HG03139 (cell line): ENCODE measurements at regions not wholly inside any gene's neighbourhood (a gene's known extent, or its start where the extent isn't known, plus 50 kb on each side); places are given as distances from the start of the nearest gene placed in this dataset.
"Not testable (repeated sequence)": the region's sequence is repeated elsewhere in the genome, so short reads cannot be mapped to it uniquely, and the experiment has no call there.

Source experiments
- ATAC-seq: cut with Tn5 transposase; IDR thresholded peaks from one replicate; pipeline ENCODE4 v1.9.1; 2021; ENCODE audit not compliant: unreplicated experiment

- no peak for ATAC-seq
Observed at GRCh38 chr6:113178349-113178748, 678.8 kb upstream of the MARCKS start.

DNA sequence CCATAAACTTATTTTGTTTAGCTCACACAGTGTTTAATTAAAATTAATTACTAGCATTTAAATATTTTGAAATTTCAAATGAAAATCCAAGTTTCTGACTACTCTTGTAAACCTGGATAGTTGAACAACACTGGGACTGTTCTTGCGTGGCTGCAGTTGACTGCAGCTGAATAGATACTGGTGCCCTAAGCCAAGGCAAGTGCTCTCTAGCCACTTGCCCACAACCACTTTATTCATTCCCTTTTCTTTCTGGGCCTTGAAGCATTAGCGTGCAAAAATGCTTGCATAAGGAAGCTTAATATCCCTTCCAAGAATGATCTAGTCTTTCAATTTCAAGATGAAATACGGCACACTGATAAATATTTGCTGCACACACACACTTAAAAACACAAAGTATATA is 676.0 kb upstream of the MARCKS start:
- no peak for ATAC-seq

DNA sequence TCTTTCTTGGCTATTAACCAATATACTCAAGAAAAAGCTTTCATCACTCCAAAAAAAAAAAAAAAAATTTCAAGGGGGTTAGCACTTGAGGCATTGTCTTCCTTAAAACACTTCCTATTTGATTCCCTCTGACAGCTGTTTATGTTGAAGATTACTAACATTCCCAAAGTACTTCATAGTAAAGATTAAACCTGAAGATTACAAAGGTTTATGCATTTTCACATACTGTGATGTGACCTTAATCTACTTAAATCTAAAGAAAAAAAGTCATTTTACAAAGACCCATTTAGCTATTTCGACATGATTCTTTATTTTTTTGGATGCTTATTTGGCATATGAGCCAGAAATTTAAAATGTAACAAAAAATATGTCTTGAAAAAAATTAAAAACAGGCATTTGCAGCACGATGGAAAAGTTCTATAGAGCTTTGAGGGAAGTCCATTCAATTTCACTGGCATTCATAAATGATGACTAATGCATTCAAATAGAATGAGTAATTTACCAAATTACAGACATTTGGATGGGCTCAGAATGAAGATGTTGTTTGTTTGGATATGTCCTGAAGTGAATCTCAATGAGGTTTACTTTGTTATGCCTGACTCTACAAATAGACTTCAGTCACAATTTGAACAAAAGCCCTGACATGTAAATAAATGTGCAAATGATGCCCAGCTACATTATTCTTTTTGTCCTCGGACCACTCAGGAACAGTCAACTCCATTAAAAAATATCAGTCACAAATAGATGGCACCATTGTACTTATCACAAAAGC is 674.6 kb upstream of the MARCKS start:
- no peak for ATAC-seq

GRCh38 chr6:113184291-113184690 is 672.9 kb upstream of the MARCKS start:
- no peak for ATAC-seq

GRCh38 chr6:113184736-113185135 is 672.4 kb upstream of the MARCKS start:
- ATAC-seq: no peak

DNA sequence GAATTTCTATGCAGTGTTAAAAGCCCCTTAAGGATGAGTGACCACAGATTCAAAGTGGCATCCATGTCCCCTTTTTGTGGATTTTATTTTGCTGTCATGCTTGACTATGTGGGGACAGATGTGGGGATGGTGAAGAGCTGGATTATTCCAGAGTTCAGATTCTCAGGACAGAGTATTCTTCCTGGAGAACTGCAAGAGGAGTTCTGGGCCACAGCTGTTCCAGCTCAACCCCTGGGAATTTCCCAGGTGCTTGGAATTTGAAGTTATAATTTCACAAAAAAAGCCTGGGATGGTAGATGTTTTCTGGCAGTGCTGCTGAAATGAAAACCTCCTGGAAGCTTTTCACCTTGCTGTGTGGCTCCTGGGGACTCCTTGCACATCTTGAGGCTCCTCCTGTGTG is 671.8 kb upstream of the MARCKS start:
- ATAC-seq: no peak

- no peak for ATAC-seq
Observed at GRCh38 chr6:113187661-113188060, 669.5 kb upstream of the MARCKS start.

- ATAC-seq: no peak
Observed at GRCh38 chr6:113188962-113189361, 668.2 kb upstream of the MARCKS start.

GRCh38 chr6:113190170-113190569 is 667.0 kb upstream of the MARCKS start:
- no peak for ATAC-seq

DNA sequence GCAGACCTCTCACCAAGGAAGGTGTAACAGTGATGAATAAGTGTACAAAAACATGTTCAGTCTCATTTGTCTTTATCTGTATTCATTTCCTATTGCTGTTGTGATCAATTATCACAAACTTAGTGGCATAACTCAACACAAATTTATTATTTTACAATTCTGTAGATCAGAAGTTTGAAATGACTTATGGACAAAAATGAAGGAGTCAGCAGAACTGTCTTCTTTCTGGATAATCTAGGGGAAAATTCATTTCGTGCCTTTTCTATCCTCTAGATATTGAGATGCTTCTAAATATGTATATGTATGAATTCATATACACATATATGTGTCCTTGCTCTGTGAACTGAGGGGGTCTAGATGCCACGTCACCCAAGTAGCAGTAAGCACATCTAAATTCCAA is 663.1 kb upstream of the MARCKS start:
- no peak for ATAC-seq

- ATAC-seq: no peak
Observed at GRCh38 chr6:113202852-113203714, 654.1 kb upstream of the MARCKS start.

DNA sequence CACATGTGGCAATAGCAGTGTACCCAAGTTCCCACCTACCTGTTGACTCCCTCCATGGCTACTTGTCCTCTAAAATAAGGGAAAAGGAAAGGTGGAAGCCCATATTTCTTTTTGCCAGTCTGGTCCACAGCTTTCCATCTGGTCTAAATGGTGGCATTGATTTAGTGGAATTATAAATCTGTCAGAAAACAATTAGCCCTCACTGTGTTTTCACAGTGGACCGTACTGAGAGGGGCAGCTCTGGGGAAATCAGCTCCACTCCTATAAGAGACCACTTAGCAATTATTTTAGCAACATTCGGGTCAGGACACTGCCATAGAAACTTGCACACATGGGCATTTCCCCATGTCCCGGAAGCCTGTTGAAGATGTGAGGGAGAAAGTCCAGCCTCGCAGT is 653.4 kb upstream of the MARCKS start:
- no peak for ATAC-seq

- ATAC-seq: no peak
Observed at GRCh38 chr6:113205553-113205952, 651.6 kb upstream of the MARCKS start.

DNA sequence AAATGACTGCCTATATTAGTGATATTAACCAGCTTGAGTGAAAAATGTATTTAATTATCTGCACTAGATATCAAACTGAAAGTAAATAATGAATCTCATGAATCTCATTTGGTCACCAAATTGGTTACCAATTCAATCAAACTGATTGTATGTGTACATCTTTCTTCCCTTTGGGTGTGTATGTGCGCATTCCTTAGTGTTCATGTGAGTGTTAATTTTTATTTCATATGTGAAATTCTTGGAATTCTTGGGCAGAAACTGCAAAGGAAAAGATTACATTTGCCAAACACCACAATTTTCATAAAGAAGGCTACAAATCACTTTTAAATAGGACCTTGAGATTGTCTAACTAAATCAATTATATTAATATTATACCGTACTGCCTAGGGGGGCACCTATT is 648.4 kb upstream of the MARCKS start:
- ATAC-seq: no peak

DNA sequence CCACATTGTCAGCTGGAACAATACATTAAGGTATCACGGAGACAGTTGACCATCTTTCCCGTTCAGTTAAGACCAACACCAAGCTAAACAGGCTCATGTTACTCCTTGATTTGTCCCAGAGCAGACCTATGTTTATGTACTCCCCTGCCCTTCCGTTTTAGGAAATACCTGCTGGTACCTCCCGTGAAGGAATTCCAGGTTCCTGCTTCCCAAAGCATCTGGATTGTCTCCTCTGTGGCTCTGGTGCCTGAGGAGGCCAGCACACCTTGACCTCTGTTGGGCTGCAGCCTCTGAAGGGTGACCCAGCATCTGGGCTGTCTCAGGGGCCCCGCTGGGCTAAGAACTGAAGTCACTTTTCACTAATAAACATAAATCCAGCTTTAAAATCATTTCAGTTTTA is 647.8 kb upstream of the MARCKS start:
- no peak for ATAC-seq

GRCh38 chr6:113211170-113211569 is 646.0 kb upstream of the MARCKS start:
- no peak for ATAC-seq

DNA sequence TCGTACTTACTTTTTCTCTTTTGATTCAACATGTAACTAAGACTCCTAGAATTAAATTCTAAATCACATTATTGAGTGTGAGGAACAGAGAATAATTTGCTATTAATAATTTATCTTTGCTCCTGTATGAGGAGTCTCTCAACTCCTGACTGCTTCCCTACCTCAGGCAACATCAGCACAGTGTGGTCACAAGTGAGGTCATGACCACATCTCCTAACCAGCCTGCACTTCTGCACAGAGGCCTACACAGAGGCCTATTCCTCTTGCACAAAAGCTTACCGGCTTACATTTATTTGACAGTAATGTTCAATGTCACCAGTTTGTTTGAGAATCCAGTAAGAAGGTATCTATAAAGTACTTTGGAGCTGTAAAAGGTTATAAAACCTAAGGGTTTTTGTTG is 637.4 kb upstream of the MARCKS start:
- no peak for ATAC-seq

- no peak for ATAC-seq
Observed at GRCh38 chr6:113220832-113221231, 636.3 kb upstream of the MARCKS start.

- ATAC-seq: no peak
Observed at GRCh38 chr6:113221850-113222249, 635.3 kb upstream of the MARCKS start.

GRCh38 chr6:113246186-113246585 is 611.0 kb upstream of the MARCKS start:
- ATAC-seq: no peak

DNA sequence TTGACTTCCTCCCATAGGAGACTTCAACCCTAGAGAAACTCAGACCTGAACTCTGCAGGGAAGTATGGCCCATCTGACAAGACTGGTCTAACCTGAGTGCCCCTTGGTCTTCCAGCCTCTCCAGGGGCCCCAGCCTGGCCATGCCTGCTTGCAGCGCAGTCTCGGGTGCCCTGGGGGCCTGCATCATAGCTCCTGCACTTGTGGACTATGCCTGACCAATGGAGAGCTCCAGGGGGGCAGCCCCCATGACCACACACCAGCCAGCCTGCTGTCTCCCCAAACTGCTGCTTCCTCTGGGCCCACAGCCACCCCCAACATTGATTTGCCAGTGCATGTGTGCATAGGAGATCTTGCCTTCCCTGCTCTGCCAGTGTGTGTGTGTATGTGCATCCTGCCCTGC is 608.6 kb upstream of the MARCKS start:
- ATAC-seq: no peak

DNA sequence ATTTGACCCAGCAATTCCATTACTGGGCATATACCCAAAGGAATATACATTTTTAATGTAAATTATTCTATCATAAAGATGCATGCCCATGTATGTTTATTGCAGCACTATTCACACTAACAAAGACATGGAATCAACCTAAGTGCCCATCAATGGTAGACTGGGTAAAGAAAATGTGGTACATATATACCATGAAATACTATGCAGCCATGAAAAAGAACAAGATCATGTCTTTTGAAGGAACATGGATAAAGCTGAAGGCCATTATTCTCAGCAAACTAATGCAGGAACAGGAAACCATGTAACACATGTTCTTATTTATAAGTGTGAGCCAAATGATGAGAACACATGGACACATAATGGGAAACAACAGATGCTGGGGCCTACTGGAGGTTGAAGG is 603.0 kb upstream of the MARCKS start:
- ATAC-seq: not testable (repeated sequence)
